HG02973 (cell line): ENCODE measurements at regions not wholly inside any gene's neighbourhood (a gene's known extent, or its start where the extent isn't known, plus 50 kb on each side); places are given as distances from the start of the nearest gene placed in this dataset.

Source experiments
- ATAC-seq: cut with Tn5 transposase; IDR thresholded peaks from one replicate; pipeline ENCODE4 v1.9.1; 2021; ENCODE audit warnings: moderate library complexity; ENCODE audit not compliant: unreplicated experiment

DNA sequence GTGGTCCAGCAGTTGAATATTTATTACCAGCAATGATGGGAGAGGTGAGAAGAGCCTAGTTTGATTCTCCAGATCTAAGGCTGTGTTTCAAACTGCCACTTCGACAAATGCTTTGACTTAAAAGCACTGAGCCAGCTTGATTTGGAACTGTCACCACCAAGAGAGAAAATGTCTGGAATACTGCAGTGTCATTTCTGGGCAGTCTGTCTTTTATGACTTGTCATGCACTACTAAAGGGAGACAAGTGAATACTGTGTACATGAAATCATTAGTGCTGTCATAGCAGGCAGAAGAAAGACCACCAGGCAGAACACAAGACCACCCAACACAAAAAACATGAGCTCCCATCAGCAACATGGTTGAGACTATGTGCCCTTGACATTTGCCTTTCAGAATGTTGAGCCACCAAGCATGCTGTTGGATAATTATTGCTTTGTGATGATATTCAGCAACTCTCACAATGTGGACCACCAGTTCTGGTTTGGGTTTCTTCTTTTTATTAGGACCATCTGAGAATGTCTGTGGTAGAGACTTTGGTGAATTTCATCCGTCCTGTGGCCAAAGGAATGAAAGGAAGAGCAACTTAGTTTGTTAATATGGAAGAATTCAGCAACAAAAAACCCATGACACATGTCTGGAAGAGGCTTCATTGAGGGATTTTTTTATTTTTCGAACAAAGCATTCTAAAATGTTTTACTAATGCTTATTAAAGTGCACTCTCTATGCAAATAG, 125.8 kb downstream of the NTMT2 start:
- ATAC-seq, result no peak

DNA sequence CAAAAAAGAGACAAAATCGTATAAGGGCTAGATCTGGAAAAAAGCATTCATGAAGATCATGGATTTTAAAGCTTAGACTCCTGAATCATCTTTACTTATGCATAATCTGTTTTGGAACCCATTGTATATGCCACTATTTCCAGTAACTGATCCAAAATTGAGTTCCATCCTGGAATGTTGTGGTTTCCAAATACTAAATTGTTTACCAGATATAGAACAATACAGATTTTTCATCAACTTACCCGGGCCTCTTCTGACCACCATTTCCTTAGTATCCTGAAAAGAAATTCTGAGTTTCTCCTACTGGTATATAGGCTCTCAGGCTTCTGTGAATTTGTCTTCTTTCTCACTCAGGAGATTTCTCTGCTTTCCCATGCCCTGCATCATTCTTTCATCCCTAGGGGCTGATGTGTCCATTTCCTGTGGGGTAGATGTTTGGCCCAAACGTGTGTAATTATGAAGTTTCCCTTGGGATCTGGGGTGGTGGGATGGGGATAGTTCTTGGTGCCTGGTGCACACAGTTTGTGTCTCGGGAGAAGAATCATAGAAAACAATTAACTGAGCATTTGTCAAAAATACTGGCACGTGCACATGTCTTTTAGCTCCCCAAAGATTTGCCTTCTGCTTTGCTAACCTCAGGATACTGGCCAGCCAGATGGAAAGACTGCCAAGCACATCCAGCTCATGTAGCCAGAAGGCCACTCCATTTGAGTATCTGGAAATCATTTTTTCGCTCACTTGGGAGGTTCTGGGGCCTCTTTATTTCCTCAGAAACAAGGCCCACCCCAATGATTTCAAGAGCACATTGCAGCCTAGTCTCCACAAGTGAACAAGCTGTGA, 127.8 kb downstream of the NTMT2 start:
- ATAC-seq, result no peak

DNA sequence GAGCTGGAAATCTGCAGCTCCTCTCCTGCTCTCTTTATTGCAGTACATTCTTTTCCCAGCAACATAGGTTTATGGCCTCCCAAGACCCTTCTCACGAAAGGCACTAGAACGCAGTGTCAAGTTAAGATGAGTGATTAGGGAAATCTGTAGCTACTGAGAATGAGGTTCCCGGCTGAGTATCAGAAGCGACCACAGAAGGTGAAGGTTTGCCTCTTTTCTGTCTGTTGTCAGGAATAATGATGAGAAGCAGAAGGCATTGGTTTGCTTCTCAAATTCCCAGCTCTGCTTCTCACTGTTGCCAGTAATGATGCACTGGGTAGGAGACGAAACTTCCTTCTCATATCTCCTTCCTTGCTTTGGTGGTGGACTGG, 128.4 kb downstream of the NTMT2 start:
- ATAC-seq, result no peak

DNA sequence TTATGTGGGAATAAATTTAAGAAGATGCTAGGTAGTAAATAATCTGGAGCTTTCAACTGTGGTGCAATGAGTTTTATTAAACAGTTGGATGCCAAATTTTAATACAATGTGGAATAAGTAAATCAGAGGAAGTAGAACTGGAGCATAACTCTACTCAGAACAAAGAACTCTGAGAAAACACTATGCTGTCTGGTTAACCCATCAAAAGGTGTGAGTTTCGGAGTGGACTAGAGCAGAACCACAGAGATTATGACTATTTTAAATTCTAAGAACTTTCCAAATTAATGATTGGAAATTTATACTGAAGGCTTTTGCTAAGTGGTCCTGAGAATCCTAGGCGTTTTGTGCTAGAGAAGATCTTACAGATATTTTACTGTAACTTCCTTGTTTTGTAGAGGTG, 132.2 kb downstream of the NTMT2 start:
- no peak for ATAC-seq

DNA sequence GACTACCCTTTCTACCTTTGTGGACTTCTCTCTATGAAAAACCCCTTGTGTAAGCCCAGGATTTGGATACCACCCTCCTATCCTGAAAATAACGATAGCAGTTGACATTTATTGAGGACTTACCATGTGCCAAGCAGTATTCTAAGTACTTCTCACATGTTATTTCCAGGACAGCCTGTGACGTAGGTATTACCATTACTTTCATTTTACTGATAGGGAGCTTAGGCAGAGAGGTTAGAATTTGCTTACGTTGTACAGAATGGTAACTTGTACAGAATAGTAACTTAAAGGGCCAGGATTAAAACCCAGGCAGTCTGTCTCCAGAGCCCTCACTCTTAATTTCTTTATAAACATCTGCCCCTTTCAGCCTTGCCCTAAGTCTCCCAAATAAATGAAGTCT, 138.3 kb downstream of the NTMT2 start:
- ATAC-seq, result no peak

DNA sequence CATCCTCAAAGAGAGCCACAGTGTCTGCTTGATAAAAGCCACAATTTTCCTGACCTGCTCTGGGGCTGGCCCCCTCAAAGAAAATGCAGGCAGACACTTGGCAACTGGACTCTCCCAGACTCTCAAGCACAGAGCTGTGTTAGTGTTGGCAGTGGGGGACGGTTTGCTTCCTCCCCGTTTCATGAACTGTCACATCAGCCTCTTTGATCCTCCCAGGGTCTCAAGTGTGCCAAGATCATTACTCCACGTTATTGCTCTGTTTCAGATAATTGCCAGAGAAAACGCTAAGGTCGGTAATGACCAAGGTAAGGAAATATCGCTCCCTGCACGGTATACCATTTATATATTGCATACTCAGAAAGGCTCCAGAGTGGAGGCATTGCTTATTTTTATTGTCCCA, 138.8 kb downstream of the NTMT2 start:
- no peak for ATAC-seq

DNA sequence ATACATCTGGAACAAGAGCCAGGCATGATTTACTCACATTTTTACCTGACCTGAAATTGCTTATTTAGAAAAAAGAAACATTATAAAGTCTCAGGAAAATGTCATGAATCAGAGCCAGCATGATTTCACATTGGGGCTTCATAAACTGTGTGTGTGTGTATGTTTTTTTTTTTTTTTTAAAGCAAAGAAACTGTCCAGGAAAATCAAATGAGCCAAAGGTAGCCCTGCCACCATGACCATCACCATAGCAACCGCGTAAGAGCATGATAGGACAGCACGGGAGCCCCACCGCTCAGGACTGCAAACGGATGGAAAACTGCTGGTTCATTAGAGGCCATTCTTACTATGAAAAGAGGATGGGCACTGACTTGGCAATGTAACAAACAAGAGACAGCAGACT, 139.2 kb downstream of the NTMT2 start:
- no peak for ATAC-seq

DNA sequence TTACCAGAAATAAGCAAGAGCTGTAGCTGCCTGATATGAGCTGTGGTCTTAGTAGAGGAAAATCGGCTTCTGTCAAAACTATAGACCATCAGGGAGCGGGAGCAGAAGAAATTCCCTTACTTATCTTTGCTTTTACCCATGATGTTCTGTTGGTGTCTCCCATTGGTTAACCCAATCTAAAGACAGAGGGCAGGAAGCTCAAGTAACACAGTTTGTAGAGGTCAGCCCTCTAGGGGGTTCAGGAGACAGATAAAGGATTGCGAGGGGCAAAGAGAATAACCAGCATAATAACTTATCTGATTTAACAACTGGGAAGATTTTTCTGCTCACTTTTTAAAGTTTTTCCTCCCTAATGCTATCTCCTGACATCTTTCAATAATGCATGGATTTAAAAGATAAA, 142.4 kb downstream of the NTMT2 start:
- no peak for ATAC-seq

- no peak for ATAC-seq
Observed at GRCh38 chr1:170290276-170290675, 144.5 kb downstream of the NTMT2 start.

DNA sequence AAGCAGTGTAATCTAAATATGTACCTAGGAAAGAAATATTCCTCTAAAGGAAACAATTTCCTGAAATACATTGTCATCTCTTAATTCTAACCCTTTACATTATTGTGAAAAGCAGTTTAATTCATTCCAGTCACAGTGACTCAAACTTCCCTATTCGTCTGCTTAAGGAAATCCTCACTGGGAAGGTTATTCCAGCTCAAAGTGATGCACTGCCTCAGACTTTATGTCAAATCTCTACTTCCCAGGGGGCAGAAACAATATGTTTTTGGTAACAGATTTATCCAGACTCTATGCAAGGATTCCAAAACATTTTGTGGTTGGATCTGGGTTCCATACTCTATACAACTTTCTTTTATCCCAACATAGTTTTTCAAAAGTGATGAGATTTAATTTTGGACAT, 145.2 kb downstream of the NTMT2 start:
- ATAC-seq, result no peak

DNA sequence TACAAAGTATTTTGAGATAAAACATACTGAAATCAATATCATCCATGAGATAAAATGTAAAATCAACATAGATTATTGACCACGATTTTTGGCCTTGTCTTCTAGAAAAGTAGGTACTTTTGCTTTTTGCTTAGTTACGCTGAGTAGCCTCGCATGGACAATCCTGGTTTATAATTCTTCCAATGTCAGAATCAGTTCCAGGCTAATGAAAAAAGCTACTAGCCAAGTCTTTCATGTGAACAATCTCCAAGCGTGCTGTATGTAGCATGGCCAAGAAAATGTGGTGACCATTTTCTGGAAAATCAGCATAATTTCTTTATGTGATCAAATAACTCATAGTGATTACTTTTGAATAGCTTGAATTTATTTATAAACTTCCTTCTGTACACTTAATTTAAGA, 145.8 kb downstream of the NTMT2 start:
- no peak for ATAC-seq

- ATAC-seq, result no peak
Observed at GRCh38 chr1:170296211-170296610, 150.5 kb downstream of the NTMT2 start.

GRCh38 chr1:170296642-170297041, 150.9 kb downstream of the NTMT2 start:
- no peak for ATAC-seq

DNA sequence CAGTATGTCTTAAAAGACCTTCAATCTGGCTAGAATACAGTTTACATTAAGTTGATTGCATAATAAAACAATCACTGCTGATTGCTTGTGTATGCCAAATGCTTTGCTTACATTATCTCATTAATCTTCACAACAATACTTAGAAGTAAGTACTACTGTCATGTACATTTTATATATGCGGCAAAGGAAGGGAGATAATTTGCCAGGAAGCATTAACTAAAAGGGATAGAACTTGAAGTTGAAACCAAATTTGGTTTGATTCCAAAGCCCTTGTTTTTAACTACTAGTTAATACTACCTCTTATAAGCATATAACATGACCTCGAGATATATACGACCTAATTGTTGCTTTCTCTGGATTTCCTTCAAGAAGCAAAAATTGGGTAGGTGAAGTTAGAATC, 155.8 kb downstream of the NTMT2 start:
- ATAC-seq, result no peak

DNA sequence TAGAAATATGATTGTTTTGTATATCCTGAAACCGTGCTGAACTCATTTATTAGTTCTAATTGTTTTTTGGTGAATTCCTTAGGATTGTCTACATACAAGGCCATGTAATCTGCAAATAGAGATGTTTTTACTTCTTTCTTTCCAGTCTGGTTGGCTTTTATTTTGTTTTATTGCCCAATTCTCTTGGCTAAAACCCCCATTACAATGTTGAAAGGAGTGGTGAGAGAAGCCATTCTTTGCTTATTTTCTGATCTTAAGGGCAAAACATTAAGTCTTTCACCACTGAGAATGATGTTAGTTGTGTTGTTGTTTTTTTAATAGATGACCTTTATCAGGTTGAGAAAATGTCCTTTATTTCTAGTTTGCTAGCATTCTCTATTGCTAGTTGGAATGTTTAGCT, 157.3 kb downstream of the NTMT2 start:
- no peak for ATAC-seq

- ATAC-seq, result no peak
Observed at GRCh38 chr1:170305777-170306512, 160.2 kb downstream of the NTMT2 start.

GRCh38 chr1:170306513-170306910, 160.8 kb downstream of the NTMT2 start:
- ATAC-seq, result no peak

DNA sequence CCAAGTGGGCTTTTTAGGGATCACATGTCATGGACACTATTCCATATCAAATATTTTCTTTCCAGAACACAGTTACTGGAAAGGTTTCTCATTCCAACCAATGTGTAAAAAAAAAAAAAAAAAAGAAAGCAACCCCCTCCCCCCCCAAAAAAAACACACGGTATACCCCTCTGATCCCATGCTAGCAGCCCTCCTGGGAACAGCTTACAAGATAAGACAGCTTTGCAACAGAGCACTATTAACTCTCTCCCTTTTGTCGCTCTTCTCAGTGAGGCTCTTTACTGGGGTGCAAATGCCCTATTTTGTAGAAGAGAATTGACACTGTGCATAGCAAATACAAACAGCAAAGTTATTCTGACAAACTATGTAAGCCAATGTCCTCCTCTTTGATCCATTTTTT, 161.2 kb downstream of the NTMT2 start:
- no peak for ATAC-seq

GRCh38 chr1:170307426-170307825, 161.7 kb downstream of the NTMT2 start:
- ATAC-seq, result no peak

GRCh38 chr1:170309389-170310013, 163.7 kb downstream of the NTMT2 start:
- ATAC-seq, result no peak

GRCh38 chr1:170310014-170310405, 164.3 kb downstream of the NTMT2 start:
- no peak for ATAC-seq
